GM23338 (cell line): ENCODE measurements at regions not wholly inside any gene's neighbourhood (a gene's known extent, or its start where the extent isn't known, plus 50 kb on each side); places are given as distances from the start of the nearest gene placed in this dataset.

Source experiments
- ATAC-seq: fragments of 200-7000 bp; cut with Tn5 transposase; 3 replicates; pipeline ENCODE4 v1.9.1; 2020
- DNase-seq: peaks from one replicate; pipeline ENCODE4 v3.0.0-alpha.2; 2015; ENCODE audit warnings: low spot score
- H2AFZ ChIP-seq: fragments of 200-600 bp; sonication (generic); 2 replicates; pipeline ENCODE4 v1.8.0; 2016; ENCODE audit warnings: antibody characterized with exemption, mild to moderate bottlenecking, moderate library complexity
- H3F3A ChIP-seq: fragments of 200-600 bp; sonication (generic); replicated peaks from 2 replicates; pipeline ENCODE4 v1.8.0; 2017; ENCODE audit warnings: antibody characterized with exemption, mixed run types, low read depth
- H3K27ac ChIP-seq: fragments of 200-600 bp; sonication (generic); 2 replicates; pipeline ENCODE4 v1.6.1; 2016; ENCODE audit warnings: low read depth
- H3K27me3 ChIP-seq: fragments of 200-600 bp; sonication (generic); 2 replicates; pipeline ENCODE4 v1.8.0; 2016; ENCODE audit warnings: mild to moderate bottlenecking, mixed run types, moderate library complexity; ENCODE audit not compliant: insufficient read depth
- H3K36me3 ChIP-seq: fragments of 200-600 bp; sonication (generic); 2 replicates; pipeline ENCODE4 v1.8.0; 2016; ENCODE audit warnings: mild to moderate bottlenecking; ENCODE audit not compliant: insufficient read depth
- H3K4me1 ChIP-seq: fragments of 200-600 bp; sonication (generic); 2 replicates; pipeline ENCODE4 v1.8.0; 2016; ENCODE audit warnings: mild to moderate bottlenecking, moderate library complexity; ENCODE audit not compliant: insufficient read depth
- H3K4me2 ChIP-seq: fragments of 200-600 bp; sonication (generic); 2 replicates; pipeline ENCODE4 v1.7.1; 2017; ENCODE audit warnings: mixed run types
- H3K4me3 ChIP-seq: fragments of 200-600 bp; sonication (generic); 2 replicates; pipeline ENCODE4 v1.6.1; 2016; ENCODE audit warnings: mixed run types
- H3K79me2 ChIP-seq: fragments of 200-600 bp; sonication (generic); replicated peaks from 2 replicates; pipeline ENCODE4 v1.8.0; 2017; ENCODE audit warnings: mild to moderate bottlenecking; ENCODE audit not compliant: insufficient read depth
- H3K9me2 ChIP-seq: fragments of 200-600 bp; sonication (generic); 2 replicates; pipeline ENCODE4 v1.8.0; 2017; ENCODE audit not compliant: insufficient read depth
- H4K20me1 ChIP-seq: fragments of 200-600 bp; sonication (generic); replicated peaks from 2 replicates; pipeline ENCODE4 v1.8.0; 2017; ENCODE audit warnings: mild to moderate bottlenecking; ENCODE audit not compliant: insufficient read depth
- H3K27ac Mint-ChIP-seq: 2 replicates; pipeline ENCODE4 v1.8.0; 2020; ENCODE audit warnings: inconsistent platforms, mild to moderate bottlenecking, moderate library complexity, mixed read lengths
- H3K27me3 Mint-ChIP-seq: 3 replicates; pipeline ENCODE4 v1.8.0; 2022; ENCODE audit warnings: low read depth, mild to moderate bottlenecking, moderate library complexity, mixed read lengths, inconsistent platforms; ENCODE audit not compliant: insufficient read depth, poor library complexity
- H3K36me3 Mint-ChIP-seq: 3 replicates; pipeline ENCODE4 v1.8.0; 2021; ENCODE audit warnings: low read depth, mild to moderate bottlenecking, inconsistent platforms, moderate library complexity, mixed read lengths
- H3K4me1 Mint-ChIP-seq: 3 replicates; pipeline ENCODE4 v1.8.0; 2020; ENCODE audit warnings: mild to moderate bottlenecking, inconsistent platforms, mixed read lengths
- H3K4me3 Mint-ChIP-seq: 3 replicates; pipeline ENCODE4 v1.8.0; 2021; ENCODE audit warnings: moderate library complexity, mild to moderate bottlenecking, inconsistent platforms, mixed read lengths
- H3K9me3 Mint-ChIP-seq: 3 replicates; pipeline ENCODE4 v1.8.0; 2020; ENCODE audit warnings: moderate library complexity, mild to moderate bottlenecking, inconsistent platforms, mixed read lengths
- CREB1 ChIP-seq: fragments of 250-450 bp; sonication (Bioruptor Pico); IDR thresholded peaks from 2 replicates; pipeline ENCODE4 v1.5.0; 2020; ENCODE audit warnings: low read depth, mild to moderate bottlenecking, moderate library complexity
- EZH2 ChIP-seq: fragments of 200-600 bp; sonication (generic); IDR thresholded peaks from one replicate; pipeline ENCODE4 v1.8.0; 2017; ENCODE audit warnings: antibody characterized with exemption, mild to moderate bottlenecking, low read depth; ENCODE audit not compliant: unreplicated experiment
- EZH2phosphoT487 ChIP-seq: fragments of 200-600 bp; sonication (generic); IDR thresholded peaks from one replicate; pipeline ENCODE4 v1.8.1; 2018; ENCODE audit warnings: antibody characterized with exemption; ENCODE audit not compliant: unreplicated experiment
- JUNB ChIP-seq: IDR thresholded peaks from one replicate; pipeline ENCODE4 v1.6.1; 2016; ENCODE audit warnings: antibody characterized with exemption; ENCODE audit not compliant: unreplicated experiment
- NANOG ChIP-seq: IDR thresholded peaks from 2 replicates; pipeline ENCODE4 v1.6.1; 2016; ENCODE audit warnings: antibody characterized with exemption, borderline replicate concordance
- POLR2AphosphoS5 ChIP-seq: IDR thresholded peaks from 2 replicates; pipeline ENCODE4 v1.6.1; 2016; ENCODE audit warnings: antibody characterized with exemption, low read depth
- STAT1 ChIP-seq: IDR thresholded peaks from one replicate; pipeline ENCODE4 v1.6.1; 2016; ENCODE audit warnings: antibody characterized with exemption; ENCODE audit not compliant: unreplicated experiment
- ZNF114 ChIP-seq: fragments of 250-450 bp; sonication (Bioruptor Pico); IDR thresholded peaks from 2 replicates; pipeline ENCODE4 v1.5.0; 2020; ENCODE audit warnings: mild to moderate bottlenecking, moderate library complexity
- ZNF331 ChIP-seq: fragments of 250-450 bp; sonication (Bioruptor Pico); IDR thresholded peaks from 2 replicates; pipeline ENCODE4 v1.5.0; 2020; ENCODE audit warnings: low read depth, mild to moderate bottlenecking, moderate library complexity
- TF ChIP-seq, protein P1 (sequence below): IDR thresholded peaks from one replicate; pipeline ENCODE4 v1.6.1; 2018; ENCODE audit warnings: antibody characterized with exemption; ENCODE audit not compliant: unreplicated experiment
- TF ChIP-seq, protein P2 (sequence below): IDR thresholded peaks from 2 replicates; pipeline ENCODE4 v1.6.1; 2016; ENCODE audit warnings: antibody characterized with exemption
- TF ChIP-seq, protein P3 (sequence below): fragments of 250-450 bp; sonication (Bioruptor Pico); IDR thresholded peaks from 2 replicates; pipeline ENCODE4 v1.5.0; 2020; ENCODE audit warnings: mild to moderate bottlenecking, moderate library complexity
- TF ChIP-seq, protein P4 (sequence below), 2 experiments: fragments of 200-600 bp in 1 of 2; sonication (generic) in 1 of 2; conservative IDR thresholded peaks; 2 replicates each; pipeline versions ENCODE4 v1.5.1 to v1.6.1; 2016 to 2017; ENCODE audit warnings: antibody characterized with exemption in 2 of 2, low read depth in 2 of 2, mild to moderate bottlenecking in 2 of 2, moderate library complexity in 1 of 2

DNA sequence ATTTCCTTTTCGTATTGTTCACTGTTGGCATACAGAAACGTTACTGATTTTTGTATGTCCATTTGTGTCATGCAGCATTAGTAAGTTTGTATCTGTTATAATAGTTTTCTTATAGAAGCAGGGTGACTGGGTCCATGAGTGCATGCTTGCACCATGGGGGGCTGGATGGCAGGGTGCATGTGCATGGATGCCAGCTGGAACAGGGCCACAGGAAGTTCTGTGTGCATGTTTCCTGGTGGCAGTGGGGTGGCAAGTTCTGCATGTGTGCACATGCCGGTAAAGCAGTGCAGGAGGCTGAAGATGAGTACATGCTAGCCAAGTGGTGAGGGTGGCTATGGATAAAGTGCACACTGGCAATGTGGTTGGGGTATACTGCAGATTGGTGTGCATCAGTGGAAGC, 468.0 kb upstream of the KLHL4 start:
- peaks cover 12% of the 10 kb centered on the region for H3K36me3 Mint-ChIP-seq
- TF ChIP-seq ZNF331 (CRISPR knock-in tag) (no peak), POLR2AphosphoS5 (no peak), EZH2phosphoT487 (no peak), NANOG (no peak), STAT1 (no peak), ZNF114 (CRISPR knock-in tag) (no peak), JUNB (no peak), EZH2 (no peak), CREB1 (no peak)
- TF ChIP-seq, protein P1, sequence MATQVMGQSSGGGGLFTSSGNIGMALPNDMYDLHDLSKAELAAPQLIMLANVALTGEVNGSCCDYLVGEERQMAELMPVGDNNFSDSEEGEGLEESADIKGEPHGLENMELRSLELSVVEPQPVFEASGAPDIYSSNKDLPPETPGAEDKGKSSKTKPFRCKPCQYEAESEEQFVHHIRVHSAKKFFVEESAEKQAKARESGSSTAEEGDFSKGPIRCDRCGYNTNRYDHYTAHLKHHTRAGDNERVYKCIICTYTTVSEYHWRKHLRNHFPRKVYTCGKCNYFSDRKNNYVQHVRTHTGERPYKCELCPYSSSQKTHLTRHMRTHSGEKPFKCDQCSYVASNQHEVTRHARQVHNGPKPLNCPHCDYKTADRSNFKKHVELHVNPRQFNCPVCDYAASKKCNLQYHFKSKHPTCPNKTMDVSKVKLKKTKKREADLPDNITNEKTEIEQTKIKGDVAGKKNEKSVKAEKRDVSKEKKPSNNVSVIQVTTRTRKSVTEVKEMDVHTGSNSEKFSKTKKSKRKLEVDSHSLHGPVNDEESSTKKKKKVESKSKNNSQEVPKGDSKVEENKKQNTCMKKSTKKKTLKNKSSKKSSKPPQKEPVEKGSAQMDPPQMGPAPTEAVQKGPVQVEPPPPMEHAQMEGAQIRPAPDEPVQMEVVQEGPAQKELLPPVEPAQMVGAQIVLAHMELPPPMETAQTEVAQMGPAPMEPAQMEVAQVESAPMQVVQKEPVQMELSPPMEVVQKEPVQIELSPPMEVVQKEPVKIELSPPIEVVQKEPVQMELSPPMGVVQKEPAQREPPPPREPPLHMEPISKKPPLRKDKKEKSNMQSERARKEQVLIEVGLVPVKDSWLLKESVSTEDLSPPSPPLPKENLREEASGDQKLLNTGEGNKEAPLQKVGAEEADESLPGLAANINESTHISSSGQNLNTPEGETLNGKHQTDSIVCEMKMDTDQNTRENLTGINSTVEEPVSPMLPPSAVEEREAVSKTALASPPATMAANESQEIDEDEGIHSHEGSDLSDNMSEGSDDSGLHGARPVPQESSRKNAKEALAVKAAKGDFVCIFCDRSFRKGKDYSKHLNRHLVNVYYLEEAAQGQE: no peak
- TF ChIP-seq, protein P2, sequence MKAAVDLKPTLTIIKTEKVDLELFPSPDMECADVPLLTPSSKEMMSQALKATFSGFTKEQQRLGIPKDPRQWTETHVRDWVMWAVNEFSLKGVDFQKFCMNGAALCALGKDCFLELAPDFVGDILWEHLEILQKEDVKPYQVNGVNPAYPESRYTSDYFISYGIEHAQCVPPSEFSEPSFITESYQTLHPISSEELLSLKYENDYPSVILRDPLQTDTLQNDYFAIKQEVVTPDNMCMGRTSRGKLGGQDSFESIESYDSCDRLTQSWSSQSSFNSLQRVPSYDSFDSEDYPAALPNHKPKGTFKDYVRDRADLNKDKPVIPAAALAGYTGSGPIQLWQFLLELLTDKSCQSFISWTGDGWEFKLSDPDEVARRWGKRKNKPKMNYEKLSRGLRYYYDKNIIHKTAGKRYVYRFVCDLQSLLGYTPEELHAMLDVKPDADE: no peak
- TF ChIP-seq, protein P3, sequence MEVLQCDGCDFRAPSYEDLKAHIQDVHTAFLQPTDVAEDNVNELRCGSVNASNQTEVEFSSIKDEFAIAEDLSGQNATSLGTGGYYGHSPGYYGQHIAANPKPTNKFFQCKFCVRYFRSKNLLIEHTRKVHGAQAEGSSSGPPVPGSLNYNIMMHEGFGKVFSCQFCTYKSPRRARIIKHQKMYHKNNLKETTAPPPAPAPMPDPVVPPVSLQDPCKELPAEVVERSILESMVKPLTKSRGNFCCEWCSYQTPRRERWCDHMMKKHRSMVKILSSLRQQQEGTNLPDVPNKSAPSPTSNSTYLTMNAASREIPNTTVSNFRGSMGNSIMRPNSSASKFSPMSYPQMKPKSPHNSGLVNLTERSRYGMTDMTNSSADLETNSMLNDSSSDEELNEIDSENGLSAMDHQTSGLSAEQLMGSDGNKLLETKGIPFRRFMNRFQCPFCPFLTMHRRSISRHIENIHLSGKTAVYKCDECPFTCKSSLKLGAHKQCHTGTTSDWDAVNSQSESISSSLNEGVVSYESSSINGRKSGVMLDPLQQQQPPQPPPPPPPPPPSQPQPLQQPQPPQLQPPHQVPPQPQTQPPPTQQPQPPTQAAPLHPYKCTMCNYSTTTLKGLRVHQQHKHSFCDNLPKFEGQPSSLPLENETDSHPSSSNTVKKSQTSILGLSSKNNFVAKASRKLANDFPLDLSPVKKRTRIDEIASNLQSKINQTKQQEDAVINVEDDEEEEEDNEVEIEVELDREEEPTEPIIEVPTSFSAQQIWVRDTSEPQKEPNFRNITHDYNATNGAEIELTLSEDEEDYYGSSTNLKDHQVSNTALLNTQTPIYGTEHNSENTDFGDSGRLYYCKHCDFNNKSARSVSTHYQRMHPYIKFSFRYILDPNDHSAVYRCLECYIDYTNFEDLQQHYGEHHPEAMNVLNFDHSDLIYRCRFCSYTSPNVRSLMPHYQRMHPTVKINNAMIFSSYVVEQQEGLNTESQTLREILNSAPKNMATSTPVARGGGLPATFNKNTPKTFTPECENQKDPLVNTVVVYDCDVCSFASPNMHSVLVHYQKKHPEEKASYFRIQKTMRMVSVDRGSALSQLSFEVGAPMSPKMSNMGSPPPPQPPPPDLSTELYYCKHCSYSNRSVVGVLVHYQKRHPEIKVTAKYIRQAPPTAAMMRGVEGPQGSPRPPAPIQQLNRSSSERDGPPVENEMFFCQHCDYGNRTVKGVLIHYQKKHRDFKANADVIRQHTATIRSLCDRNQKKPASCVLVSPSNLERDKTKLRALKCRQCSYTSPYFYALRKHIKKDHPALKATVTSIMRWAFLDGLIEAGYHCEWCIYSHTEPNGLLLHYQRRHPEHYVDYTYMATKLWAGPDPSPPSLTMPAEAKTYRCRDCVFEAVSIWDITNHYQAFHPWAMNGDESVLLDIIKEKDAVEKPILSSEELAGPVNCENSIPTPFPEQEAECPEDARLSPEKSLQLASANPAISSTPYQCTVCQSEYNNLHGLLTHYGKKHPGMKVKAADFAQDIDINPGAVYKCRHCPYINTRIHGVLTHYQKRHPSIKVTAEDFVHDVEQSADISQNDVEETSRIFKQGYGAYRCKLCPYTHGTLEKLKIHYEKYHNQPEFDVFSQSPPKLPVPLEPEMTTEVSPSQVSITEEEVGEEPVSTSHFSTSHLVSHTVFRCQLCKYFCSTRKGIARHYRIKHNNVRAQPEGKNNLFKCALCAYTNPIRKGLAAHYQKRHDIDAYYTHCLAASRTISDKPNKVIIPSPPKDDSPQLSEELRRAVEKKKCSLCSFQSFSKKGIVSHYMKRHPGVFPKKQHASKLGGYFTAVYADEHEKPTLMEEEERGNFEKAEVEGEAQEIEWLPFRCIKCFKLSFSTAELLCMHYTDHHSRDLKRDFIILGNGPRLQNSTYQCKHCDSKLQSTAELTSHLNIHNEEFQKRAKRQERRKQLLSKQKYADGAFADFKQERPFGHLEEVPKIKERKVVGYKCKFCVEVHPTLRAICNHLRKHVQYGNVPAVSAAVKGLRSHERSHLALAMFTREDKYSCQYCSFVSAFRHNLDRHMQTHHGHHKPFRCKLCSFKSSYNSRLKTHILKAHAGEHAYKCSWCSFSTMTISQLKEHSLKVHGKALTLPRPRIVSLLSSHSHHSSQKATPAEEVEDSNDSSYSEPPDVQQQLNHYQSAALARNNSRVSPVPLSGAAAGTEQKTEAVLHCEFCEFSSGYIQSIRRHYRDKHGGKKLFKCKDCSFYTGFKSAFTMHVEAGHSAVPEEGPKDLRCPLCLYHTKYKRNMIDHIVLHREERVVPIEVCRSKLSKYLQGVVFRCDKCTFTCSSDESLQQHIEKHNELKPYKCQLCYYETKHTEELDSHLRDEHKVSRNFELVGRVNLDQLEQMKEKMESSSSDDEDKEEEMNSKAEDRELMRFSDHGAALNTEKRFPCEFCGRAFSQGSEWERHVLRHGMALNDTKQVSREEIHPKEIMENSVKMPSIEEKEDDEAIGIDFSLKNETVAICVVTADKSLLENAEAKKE: no peak
- TF ChIP-seq, protein P4, sequence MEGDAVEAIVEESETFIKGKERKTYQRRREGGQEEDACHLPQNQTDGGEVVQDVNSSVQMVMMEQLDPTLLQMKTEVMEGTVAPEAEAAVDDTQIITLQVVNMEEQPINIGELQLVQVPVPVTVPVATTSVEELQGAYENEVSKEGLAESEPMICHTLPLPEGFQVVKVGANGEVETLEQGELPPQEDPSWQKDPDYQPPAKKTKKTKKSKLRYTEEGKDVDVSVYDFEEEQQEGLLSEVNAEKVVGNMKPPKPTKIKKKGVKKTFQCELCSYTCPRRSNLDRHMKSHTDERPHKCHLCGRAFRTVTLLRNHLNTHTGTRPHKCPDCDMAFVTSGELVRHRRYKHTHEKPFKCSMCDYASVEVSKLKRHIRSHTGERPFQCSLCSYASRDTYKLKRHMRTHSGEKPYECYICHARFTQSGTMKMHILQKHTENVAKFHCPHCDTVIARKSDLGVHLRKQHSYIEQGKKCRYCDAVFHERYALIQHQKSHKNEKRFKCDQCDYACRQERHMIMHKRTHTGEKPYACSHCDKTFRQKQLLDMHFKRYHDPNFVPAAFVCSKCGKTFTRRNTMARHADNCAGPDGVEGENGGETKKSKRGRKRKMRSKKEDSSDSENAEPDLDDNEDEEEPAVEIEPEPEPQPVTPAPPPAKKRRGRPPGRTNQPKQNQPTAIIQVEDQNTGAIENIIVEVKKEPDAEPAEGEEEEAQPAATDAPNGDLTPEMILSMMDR (conservative IDR thresholded peaks at IDR 0.05; ENCODE audit: low read depth in 2 of 2): no peak

More for the DNA sequence above, 468.0 kb upstream of the KLHL4 start:
- DNase-seq (no peak), ATAC-seq (no peak)
- Histone ChIP-seq H3K27ac (no peak overlapping the region), H3K27me3 (no peaks in the 10 kb centered on the region), H2AFZ (no peak overlapping the region), H3K79me2 (no peaks in the 10 kb centered on the region), H3K4me1 (no peaks in the 10 kb centered on the region), H3F3A (no peaks in the 10 kb centered on the region), H3K36me3 (no peaks in the 10 kb centered on the region), H3K4me2 (no peak overlapping the region), H4K20me1 (no peaks in the 10 kb centered on the region), H3K4me3 (no peak overlapping the region), H3K9me2 (peaks cover 4% of the 10 kb centered on the region; the same call in 1 of the 2 replicates)
- Mint-ChIP-seq H3K4me3 (no peak overlapping the region), H3K4me1 (peaks cover 4% of the 10 kb centered on the region), H3K27ac (no peak overlapping the region), H3K9me3 (peaks cover 13% of the 10 kb centered on the region), H3K27me3 (peaks cover 5% of the 10 kb centered on the region)
